ENCODE measurements at regions not wholly inside any gene's neighbourhood (a gene's known extent, or its start where the extent isn't known, plus 50 kb on each side); places are given as distances from the start of the nearest gene placed in this dataset.
A peak's percentile ranks its signal among the peaks of the same experiment; 100 is the strongest.

GRCh38 chr10:35950226-35950625 is 308.1 kb upstream of the FZD8 start:
- TF ChIP-seq, protein P1, sequence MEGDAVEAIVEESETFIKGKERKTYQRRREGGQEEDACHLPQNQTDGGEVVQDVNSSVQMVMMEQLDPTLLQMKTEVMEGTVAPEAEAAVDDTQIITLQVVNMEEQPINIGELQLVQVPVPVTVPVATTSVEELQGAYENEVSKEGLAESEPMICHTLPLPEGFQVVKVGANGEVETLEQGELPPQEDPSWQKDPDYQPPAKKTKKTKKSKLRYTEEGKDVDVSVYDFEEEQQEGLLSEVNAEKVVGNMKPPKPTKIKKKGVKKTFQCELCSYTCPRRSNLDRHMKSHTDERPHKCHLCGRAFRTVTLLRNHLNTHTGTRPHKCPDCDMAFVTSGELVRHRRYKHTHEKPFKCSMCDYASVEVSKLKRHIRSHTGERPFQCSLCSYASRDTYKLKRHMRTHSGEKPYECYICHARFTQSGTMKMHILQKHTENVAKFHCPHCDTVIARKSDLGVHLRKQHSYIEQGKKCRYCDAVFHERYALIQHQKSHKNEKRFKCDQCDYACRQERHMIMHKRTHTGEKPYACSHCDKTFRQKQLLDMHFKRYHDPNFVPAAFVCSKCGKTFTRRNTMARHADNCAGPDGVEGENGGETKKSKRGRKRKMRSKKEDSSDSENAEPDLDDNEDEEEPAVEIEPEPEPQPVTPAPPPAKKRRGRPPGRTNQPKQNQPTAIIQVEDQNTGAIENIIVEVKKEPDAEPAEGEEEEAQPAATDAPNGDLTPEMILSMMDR (IDR thresholded peaks at IDR 0.05; ENCODE audit: extremely low read depth, low read depth, low read length) = no peak
- Histone ChIP-seq H2AFZ (ENCODE audit: low read length) (no peak overlapping the region), H3K4me3 (ENCODE audit: insufficient read depth, low read length) (no peak overlapping the region), H3K79me2 (ENCODE audit: insufficient read depth, low read length) (no peaks in the 10 kb centered on the region), H3K36me3 (ENCODE audit: insufficient read depth, low read length) (no peaks in the 10 kb centered on the region), H3K27ac (ENCODE audit: low read depth, low read length) (no peak overlapping the region), H3K9me3 (ENCODE audit: low read depth, low read length) (no peaks in the 10 kb centered on the region), H3K4me2 (ENCODE audit: insufficient read depth, low read length) (no peak overlapping the region), H3K27me3 (ENCODE audit: insufficient read depth, low read length) (peaks cover 9% of the 10 kb centered on the region), H4K20me1 (ENCODE audit: insufficient read depth, low read length) (no peaks in the 10 kb centered on the region), H3K4me1 (ENCODE audit: insufficient read depth, low read length) (no peaks in the 10 kb centered on the region)
- no peak for DNase-seq (ENCODE audit: insufficient read length, low spot score, missing footprints)

DNA sequence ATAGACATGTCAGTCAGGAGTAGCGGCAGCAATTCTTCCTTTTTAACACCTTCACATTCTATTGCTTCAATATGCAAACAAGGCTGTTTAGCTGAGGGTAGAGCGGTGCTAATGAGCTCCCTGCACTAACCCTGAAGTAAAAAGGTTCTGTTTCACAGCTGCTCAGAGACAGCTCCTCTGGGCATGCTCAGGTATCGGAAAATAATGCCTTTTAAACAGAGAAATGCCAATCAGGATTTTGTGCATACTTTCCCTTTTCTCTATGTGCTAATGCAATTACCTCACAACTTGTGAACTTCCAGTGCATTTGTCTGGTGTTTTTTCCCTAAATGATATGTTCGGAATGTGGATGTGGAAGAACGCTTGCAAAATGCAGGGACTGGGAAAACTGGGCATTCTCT is 307.7 kb upstream of the FZD8 start:
- Histone ChIP-seq H3K4me1 (ENCODE audit: insufficient read depth, low read length) (no peaks in the 10 kb centered on the region), H3K4me2 (ENCODE audit: insufficient read depth, low read length) (no peak overlapping the region), H4K20me1 (ENCODE audit: insufficient read depth, low read length) (no peaks in the 10 kb centered on the region), H3K79me2 (ENCODE audit: insufficient read depth, low read length) (no peaks in the 10 kb centered on the region), H3K9me3 (ENCODE audit: low read depth, low read length) (no peaks in the 10 kb centered on the region), H3K27me3 (ENCODE audit: insufficient read depth, low read length) (peaks cover 9% of the 10 kb centered on the region), H3K4me3 (ENCODE audit: insufficient read depth, low read length) (no peak overlapping the region), H3K36me3 (ENCODE audit: insufficient read depth, low read length) (no peaks in the 10 kb centered on the region), H3K27ac (ENCODE audit: low read depth, low read length) (no peak overlapping the region), H2AFZ (ENCODE audit: low read length) (no peak overlapping the region)
- DNase-seq (ENCODE audit: insufficient read length, low spot score, missing footprints) = no peak
- TF ChIP-seq, protein P1 (IDR thresholded peaks at IDR 0.05; ENCODE audit: extremely low read depth, low read depth, low read length) = no peak

DNA sequence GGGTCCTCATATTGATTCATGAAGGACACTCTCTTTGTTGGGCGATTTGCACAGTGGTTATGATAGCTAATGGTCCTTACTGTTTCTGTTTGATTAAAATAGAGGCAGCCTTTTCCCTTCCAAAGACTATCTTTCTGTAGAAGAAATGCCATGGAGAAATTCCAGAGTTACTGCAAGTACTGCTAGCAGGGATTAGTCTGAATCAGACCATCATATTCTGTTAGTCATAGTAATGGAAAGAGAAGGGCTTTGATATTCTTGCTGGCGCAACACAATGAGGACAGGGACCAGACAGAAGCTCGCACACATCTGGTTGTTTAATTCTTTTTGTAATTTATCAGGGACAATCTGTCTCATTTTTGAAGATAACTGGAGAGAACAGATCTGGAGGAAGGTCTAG is 304.5 kb upstream of the FZD8 start:
- no peaks in the 10 kb centered on the region for H3K9me3 ChIP-seq (ENCODE audit: low read depth, low read length)
- no peaks in the 10 kb centered on the region for H3K36me3 ChIP-seq (ENCODE audit: insufficient read depth, low read length)
- peak; percentile 58 for DNase-seq (ENCODE audit: insufficient read length, low spot score, missing footprints)
- TF ChIP-seq, protein P1 (IDR thresholded peaks at IDR 0.05; ENCODE audit: extremely low read depth, low read depth, low read length) = no peak
- H2AFZ ChIP-seq (ENCODE audit: low read length) = no peak overlapping the region
- no peaks in the 10 kb centered on the region for H3K27me3 ChIP-seq (ENCODE audit: insufficient read depth, low read length)
- H3K4me1 ChIP-seq (ENCODE audit: insufficient read depth, low read length) = no peaks in the 10 kb centered on the region
- H3K4me2 ChIP-seq (ENCODE audit: insufficient read depth, low read length) = no peak overlapping the region
- H3K79me2 ChIP-seq (ENCODE audit: insufficient read depth, low read length) = no peaks in the 10 kb centered on the region
- H3K4me3 ChIP-seq (ENCODE audit: insufficient read depth, low read length) = no peak overlapping the region
- no peaks in the 10 kb centered on the region for H4K20me1 ChIP-seq (ENCODE audit: insufficient read depth, low read length)
- H3K27ac ChIP-seq (ENCODE audit: low read depth, low read length) = no peak overlapping the region

- no peaks in the 10 kb centered on the region for H3K9me3 ChIP-seq (ENCODE audit: low read depth, low read length)
- no peak overlapping the region for H2AFZ ChIP-seq (ENCODE audit: low read length)
- H4K20me1 ChIP-seq (ENCODE audit: insufficient read depth, low read length) = no peaks in the 10 kb centered on the region
- no peak overlapping the region for H3K27ac ChIP-seq (ENCODE audit: low read depth, low read length)
- no peak overlapping the region for H3K4me2 ChIP-seq (ENCODE audit: insufficient read depth, low read length)
- peak; percentile 1 for DNase-seq (ENCODE audit: insufficient read length, low spot score, missing footprints)
- TF ChIP-seq, protein P1 (IDR thresholded peaks at IDR 0.05; ENCODE audit: extremely low read depth, low read depth, low read length) = no peak
- no peaks in the 10 kb centered on the region for H3K36me3 ChIP-seq (ENCODE audit: insufficient read depth, low read length)
- H3K4me1 ChIP-seq (ENCODE audit: insufficient read depth, low read length) = no peaks in the 10 kb centered on the region
- H3K79me2 ChIP-seq (ENCODE audit: insufficient read depth, low read length) = no peaks in the 10 kb centered on the region
- H3K4me3 ChIP-seq (ENCODE audit: insufficient read depth, low read length) = no peak overlapping the region
- no peaks in the 10 kb centered on the region for H3K27me3 ChIP-seq (ENCODE audit: insufficient read depth, low read length)
Observed at GRCh38 chr10:35942057-35942456, 300.0 kb upstream of the FZD8 start.

Data from osteoblast (primary cell).